Caco-2 (cell line): ENCODE measurements at regions not wholly inside any gene's neighbourhood (a gene's known extent, or its start where the extent isn't known, plus 50 kb on each side); places are given as distances from the start of the nearest gene placed in this dataset.

Experiments used
- BruUV-seq: library from RNA; stranded (reverse); fragments of 400-500 nt; replicated peaks from 2 replicates; lab custom pipeline; 2021; lab: Mats Ljungman, UMichigan
- CTCF ChIA-PET: fragments of 300-600 bp; sonication (Branson Sonifier 250); formaldehyde crosslinking; loops from one replicate; lab custom pipeline; 2022; ENCODE audit warnings: antibody characterized with exemption; lab: Charles Lee
- POLR2A ChIA-PET: fragments of 300-600 bp; sonication (Branson Sonifier 250); formaldehyde crosslinking; loops from one replicate; lab custom pipeline; 2022; ENCODE audit warnings: antibody characterized with exemption; lab: Charles Lee
- DNase-seq, 2 experiments: peaks; one replicate each; pipeline versions ENCODE4 v3.0.0 to v3.0.0-alpha.2; 2020 to 2022
- H3K27me3 ChIP-seq: replicated peaks from 2 replicates; pipeline ENCODE4 v1.6.0; 2011; ENCODE audit warnings: low read length; ENCODE audit not compliant: control insufficient read depth, insufficient read depth
- H3K36me3 ChIP-seq: 2 replicates; pipeline ENCODE4 v1.5.1; 2011; ENCODE audit warnings: low read length; ENCODE audit not compliant: control insufficient read depth, insufficient read depth
- H3K4me1 ChIP-seq: fragments of 250-450 bp; sonication (Bioruptor Pico); 2 replicates; pipeline ENCODE4 v1.5.1; 2020; ENCODE audit warnings: mild to moderate bottlenecking
- H3K4me3 ChIP-seq: 2 replicates; pipeline ENCODE4 v1.5.1; 2011; ENCODE audit warnings: low read depth, mild to moderate bottlenecking, control low read depth, low read length
- H3K9me3 ChIP-seq: fragments of 250-450 bp; sonication (Bioruptor Pico); 2 replicates; pipeline ENCODE4 v1.5.1; 2020; ENCODE audit warnings: mild to moderate bottlenecking, moderate library complexity
- H3K27ac Mint-ChIP-seq: one replicate; pipeline ENCODE4 v1.8.0; 2022; ENCODE audit warnings: mixed read lengths; ENCODE audit not compliant: unreplicated experiment
- H3K27me3 Mint-ChIP-seq: one replicate; pipeline ENCODE4 v1.8.0; 2022; ENCODE audit warnings: mixed read lengths; ENCODE audit not compliant: insufficient read depth, unreplicated experiment
- H3K36me3 Mint-ChIP-seq: one replicate; pipeline ENCODE4 v1.8.0; 2022; ENCODE audit warnings: mild to moderate bottlenecking, mixed read lengths; ENCODE audit not compliant: insufficient read depth, unreplicated experiment
- H3K4me1 Mint-ChIP-seq: one replicate; pipeline ENCODE4 v1.8.0; 2022; ENCODE audit warnings: low read depth, mixed read lengths; ENCODE audit not compliant: unreplicated experiment
- H3K4me3 Mint-ChIP-seq: one replicate; pipeline ENCODE4 v1.8.0; 2022; ENCODE audit warnings: mild to moderate bottlenecking, moderate library complexity, mixed read lengths; ENCODE audit not compliant: unreplicated experiment
- H3K9me3 Mint-ChIP-seq: one replicate; pipeline ENCODE4 v1.8.0; 2022; ENCODE audit warnings: mixed read lengths; ENCODE audit not compliant: unreplicated experiment
- CTCF ChIP-seq, 2 experiments: fragments of 200-600 bp in 1 of 2; IDR thresholded peaks; 1 replicate in 1 of 2; 2 replicates in 1 of 2; pipeline versions ENCODE4 v1.5.1 to v1.8.0; 2011 to 2022; ENCODE audit warnings: antibody characterized with exemption in 1 of 2, control low read depth in 1 of 2, inconsistent platforms in 1 of 2, low read depth in 1 of 2, low read length in 1 of 2, mild to moderate bottlenecking in 1 of 2, moderate library complexity in 1 of 2; ENCODE audit not compliant: insufficient read depth in 1 of 2, severe bottlenecking in 1 of 2, unreplicated experiment in 1 of 2
- intact Hi-C: fragments of 100-400 bp; cut with micrococcal nuclease; formaldehyde crosslinking; loops from one replicate; pipeline ENCODE4 v1.10.0; 2022; ENCODE audit not compliant: unreplicated experiment

- intact Hi-C loops = no loop called here
- DNase-seq = no peak
- BruUV-seq = no TSS peak
- ChIA-PET POLR2A (no interaction called here), CTCF (no interaction called here)
- no peaks in the 10 kb centered on the region for H3K4me1 ChIP-seq
- Mint-ChIP-seq H3K4me3 (no peak overlapping the region), H3K9me3 (no peaks in the 10 kb centered on the region), H3K4me1 (no peaks in the 10 kb centered on the region), H3K27ac (no peak overlapping the region), H3K36me3 (no peaks in the 10 kb centered on the region), H3K27me3 (peaks cover 1% of the 10 kb centered on the region)
- TF ChIP-seq CTCF (IDR thresholded peaks at IDR 0.05; ENCODE audit: insufficient read depth in 1 of 2, low read depth in 1 of 2, low read length in 1 of 2, severe bottlenecking in 1 of 2, unreplicated experiment in 1 of 2) = no peak
- H3K27me3 ChIP-seq = no peaks in the 10 kb centered on the region
- no peaks in the 10 kb centered on the region for H3K9me3 ChIP-seq
- no peak overlapping the region for H3K4me3 ChIP-seq
- no peaks in the 10 kb centered on the region for H3K36me3 ChIP-seq
These were observed 1182.3 kb downstream of the EFNA5 start for GRCh38 chr5:106488407-106488806.

GRCh38 chr5:106481374-106481773 is 1189.4 kb downstream of the EFNA5 start:
- Mint-ChIP-seq H3K27me3 (peaks cover 11% of the 10 kb centered on the region), H3K4me3 (no peak overlapping the region), H3K9me3 (no peaks in the 10 kb centered on the region), H3K4me1 (no peaks in the 10 kb centered on the region), H3K27ac (no peak overlapping the region), H3K36me3 (no peaks in the 10 kb centered on the region)
- H3K4me1 ChIP-seq = no peaks in the 10 kb centered on the region
- no peaks in the 10 kb centered on the region for H3K27me3 ChIP-seq
- intact Hi-C loops = no loop called here
- BruUV-seq = no TSS peak
- ChIA-PET POLR2A (no interaction called here), CTCF (no interaction called here)
- no peak overlapping the region for H3K4me3 ChIP-seq
- TF ChIP-seq CTCF (IDR thresholded peaks at IDR 0.05; ENCODE audit: insufficient read depth in 1 of 2, low read depth in 1 of 2, low read length in 1 of 2, severe bottlenecking in 1 of 2, unreplicated experiment in 1 of 2) = no peak
- H3K9me3 ChIP-seq = no peaks in the 10 kb centered on the region
- DNase-seq = no peak
- no peaks in the 10 kb centered on the region for H3K36me3 ChIP-seq

- Mint-ChIP-seq H3K36me3 (no peaks in the 10 kb centered on the region), H3K27me3 (peaks cover 10% of the 10 kb centered on the region), H3K27ac (no peak overlapping the region), H3K4me1 (no peaks in the 10 kb centered on the region), H3K9me3 (no peaks in the 10 kb centered on the region), H3K4me3 (no peak overlapping the region)
- H3K36me3 ChIP-seq = no peaks in the 10 kb centered on the region
- POLR2A ChIA-PET = no interaction called here
- CTCF ChIA-PET = no interaction called here
- no peaks in the 10 kb centered on the region for H3K4me1 ChIP-seq
- no peak for DNase-seq
- H3K4me3 ChIP-seq = no peak overlapping the region
- H3K27me3 ChIP-seq = no peaks in the 10 kb centered on the region
- no peak for TF ChIP-seq CTCF (IDR thresholded peaks at IDR 0.05; ENCODE audit: insufficient read depth in 1 of 2, low read depth in 1 of 2, low read length in 1 of 2, severe bottlenecking in 1 of 2, unreplicated experiment in 1 of 2)
- BruUV-seq = no TSS peak
- intact Hi-C loops = no loop called here
- H3K9me3 ChIP-seq = no peaks in the 10 kb centered on the region
These were observed 1194.1 kb downstream of the EFNA5 start for GRCh38 chr5:106476630-106477029.
